ENCODE measurements at regions not wholly inside any gene's neighbourhood (a gene's known extent, or its start where the extent isn't known, plus 50 kb on each side); places are given as distances from the start of the nearest gene placed in this dataset.

DNA sequence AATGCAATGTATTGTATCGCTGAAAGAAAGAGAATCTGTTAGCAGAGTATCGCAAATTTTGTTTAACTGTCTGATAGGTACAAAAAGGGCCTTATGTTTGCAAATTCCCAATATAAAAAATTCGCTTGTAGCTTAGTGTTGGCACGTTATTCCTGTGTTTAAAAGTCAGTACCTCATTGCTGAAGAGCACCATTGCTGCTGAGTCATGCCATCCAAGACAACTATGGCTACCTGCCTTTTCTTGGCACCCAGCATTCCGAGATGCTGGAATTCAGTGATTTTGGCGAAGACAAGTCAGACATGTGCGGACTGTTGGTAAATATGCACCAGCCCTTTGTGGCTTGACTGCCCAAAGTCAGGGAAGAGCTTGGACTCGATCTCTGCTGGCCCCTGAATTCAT lies 149.5 kb upstream of the EEA1 start:
- TF ChIP-seq EZH2phosphoT487 (IDR thresholded peaks at IDR 0.05; ENCODE audit: borderline replicate concordance, low read depth, low read length): no peak
- TF ChIP-seq, protein P1, sequence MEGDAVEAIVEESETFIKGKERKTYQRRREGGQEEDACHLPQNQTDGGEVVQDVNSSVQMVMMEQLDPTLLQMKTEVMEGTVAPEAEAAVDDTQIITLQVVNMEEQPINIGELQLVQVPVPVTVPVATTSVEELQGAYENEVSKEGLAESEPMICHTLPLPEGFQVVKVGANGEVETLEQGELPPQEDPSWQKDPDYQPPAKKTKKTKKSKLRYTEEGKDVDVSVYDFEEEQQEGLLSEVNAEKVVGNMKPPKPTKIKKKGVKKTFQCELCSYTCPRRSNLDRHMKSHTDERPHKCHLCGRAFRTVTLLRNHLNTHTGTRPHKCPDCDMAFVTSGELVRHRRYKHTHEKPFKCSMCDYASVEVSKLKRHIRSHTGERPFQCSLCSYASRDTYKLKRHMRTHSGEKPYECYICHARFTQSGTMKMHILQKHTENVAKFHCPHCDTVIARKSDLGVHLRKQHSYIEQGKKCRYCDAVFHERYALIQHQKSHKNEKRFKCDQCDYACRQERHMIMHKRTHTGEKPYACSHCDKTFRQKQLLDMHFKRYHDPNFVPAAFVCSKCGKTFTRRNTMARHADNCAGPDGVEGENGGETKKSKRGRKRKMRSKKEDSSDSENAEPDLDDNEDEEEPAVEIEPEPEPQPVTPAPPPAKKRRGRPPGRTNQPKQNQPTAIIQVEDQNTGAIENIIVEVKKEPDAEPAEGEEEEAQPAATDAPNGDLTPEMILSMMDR (conservative IDR thresholded peaks at IDR 0.05; ENCODE audit: low read length): no peak

Measured in OCI-LY7 (cell line).